OCI-M2 (cell line): ENCODE measurements at regions not wholly inside any gene's neighbourhood (a gene's known extent, or its start where the extent isn't known, plus 50 kb on each side); places are given as distances from the start of the nearest gene placed in this dataset.

Source experiments
- DNase-seq: peaks from one replicate; lab custom pipeline; 2025; ENCODE audit not compliant: unreplicated experiment; lab: John Stamatoyannopoulos, UW

DNA sequence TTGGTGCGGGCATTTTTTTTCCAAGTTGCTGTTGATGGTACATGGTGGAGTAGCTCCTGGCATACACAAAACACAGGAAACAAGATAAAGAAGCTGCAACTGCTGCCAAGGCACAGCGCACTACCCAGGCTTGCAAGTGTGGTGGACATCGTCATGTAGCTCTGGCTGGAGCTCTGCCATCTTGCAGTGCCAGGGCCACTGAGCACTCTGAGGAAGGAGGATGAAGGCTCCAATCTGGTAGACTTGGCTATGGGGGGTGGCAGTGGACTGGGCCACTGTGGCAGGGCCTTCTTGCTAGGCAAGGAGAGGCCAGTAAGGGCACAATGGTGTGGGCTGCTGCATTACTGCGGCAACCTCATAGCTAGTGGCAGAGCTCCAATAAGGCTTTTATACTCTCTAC, 263.5 kb downstream of the CENPW start:
- no peak for DNase-seq

DNA sequence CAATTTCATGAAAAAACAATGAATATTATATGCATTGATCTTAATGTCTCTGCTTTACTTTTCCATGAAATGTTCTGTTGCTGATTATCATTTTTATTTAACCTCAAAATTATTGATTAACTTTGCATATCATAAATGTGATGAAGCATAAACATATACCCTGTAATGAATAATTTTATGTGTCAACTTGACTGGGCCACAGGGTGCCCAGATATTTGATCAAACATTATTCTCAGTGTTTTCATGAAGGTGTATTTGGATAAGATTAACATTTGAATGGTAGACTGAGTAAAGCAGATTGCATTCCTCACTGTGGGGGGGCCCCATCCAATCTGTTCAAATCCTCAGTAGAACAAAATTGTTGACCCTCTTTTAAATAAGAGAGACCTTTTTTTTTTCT, 265.2 kb downstream of the CENPW start:
- DNase-seq = no peak

DNA sequence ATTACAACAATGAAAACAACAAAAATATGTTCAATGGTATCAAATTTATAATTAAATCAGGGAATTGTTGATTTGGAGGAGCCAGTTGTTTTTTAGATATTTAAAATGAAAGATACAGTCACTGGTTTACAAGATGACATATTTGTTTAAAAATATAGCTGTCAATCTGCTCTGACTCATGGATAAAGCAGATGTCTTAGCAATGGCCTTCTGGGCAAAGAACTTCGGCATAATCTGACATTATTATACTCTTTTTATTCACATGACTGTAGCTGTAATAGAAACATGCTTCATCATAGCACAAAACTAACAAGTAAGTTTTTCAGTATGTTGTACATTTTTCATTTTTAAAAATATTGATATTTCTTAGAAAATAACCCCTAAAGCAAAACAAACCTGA, 267.4 kb downstream of the CENPW start:
- DNase-seq = no peak

DNA sequence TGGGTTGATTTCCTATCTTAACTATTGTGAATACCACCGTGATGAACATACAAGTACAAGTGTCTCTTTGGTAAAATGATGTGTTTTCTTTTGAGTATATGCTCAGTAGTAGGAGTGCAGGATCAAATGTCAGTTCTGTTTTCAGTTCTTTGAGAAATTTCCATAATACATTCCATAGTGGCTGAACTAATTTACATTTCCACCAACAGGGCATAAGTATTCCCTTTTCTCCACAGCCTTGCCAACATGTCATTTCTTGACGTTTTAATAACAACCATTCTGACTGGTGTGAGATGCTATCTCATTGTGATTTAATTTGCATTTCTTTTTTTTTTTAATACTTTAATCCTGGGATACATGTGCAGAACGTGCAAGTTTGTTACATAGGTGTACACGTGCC, 268.8 kb downstream of the CENPW start:
- DNase-seq = no peak

DNA sequence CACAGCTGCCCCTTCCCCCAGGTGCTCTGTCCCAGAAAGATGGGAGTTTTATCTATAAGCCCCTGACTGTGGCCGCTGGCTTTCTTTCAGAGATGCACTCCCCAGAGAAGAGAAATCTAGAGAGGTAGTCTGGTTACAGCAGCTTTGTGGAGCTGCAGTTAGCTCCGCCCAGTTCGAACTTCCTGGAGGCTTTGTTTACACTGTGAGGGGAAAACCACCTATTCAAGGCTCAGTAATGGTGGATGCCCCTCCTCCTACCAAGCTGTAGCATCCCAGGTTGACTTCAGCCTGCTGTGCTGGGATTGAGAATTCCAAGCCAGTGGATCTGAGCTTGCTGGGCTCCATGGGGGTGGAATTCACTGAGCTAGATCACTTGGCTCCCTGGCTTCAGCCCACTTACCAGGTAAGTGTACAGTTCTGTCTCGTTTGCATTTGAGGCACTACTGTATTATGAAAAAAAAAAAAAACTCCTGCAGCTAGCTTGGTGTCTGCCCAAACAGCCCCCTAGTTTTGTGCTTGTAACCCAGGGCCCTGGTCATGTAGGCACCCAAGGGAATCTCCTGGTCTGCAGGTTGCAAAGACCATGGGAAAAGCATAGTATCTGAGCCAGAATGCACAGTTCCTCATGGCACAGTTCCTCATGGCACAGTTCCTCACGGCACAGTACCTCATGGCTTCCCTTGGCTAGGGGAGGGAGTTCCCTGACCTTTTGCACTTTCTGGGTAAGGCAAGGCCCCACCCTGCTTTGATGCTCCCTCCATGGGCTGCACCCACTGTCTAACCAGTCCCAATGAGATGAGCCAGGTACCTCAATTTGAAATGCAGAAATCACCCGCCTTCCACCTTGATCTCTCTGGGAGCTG, 275.0 kb downstream of the CENPW start:
- DNase-seq = no peak

DNA sequence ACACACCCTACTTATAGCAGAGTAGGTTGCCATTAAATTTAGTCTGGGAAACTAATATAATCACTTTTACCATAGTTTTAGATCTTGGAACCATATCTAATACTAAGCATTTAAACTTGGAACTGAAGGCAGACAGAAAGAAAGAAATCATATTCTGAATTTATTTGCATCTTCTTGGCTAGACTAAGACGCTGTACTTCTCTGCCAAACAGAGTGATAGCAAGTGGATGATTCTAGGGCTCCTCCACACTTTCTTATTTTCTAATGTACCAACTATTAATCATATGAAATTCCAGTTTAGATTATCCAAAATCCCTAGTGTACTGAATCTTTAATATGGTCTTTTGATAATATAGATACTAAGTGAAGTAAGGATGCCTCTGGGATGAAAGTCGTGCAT, 277.0 kb downstream of the CENPW start:
- DNase-seq = no peak

DNA sequence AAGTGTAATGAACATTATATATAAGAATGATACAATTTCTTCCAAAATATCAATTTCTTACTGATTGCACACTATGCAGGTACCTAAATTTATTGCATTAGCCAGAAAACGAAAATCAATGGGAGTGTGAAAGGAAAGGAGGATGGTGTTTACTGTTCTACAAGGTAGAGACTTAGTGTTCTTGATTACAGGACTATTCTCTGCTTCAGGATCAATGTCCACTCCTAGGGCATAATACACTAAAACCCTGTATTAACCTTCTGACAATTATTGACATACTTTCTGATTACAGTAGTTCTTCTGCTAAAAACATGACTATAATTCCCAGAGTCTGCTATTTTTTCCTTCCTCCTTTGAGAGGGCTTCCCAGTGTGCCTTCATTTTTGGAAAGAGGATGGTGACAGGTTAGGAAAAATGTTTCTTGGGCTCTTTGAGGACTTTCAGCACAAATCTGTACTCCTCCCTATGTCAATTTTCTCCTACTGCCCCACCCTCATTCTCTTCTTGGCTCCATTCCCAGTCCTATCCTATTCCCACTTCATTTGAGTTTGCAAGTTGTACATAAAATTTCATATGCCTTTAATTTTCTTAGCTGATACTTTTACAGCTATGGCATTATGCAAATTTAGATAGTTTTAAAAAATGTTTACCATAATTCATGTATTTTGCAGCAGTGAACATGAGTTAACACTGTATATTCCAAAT, 278.9 kb downstream of the CENPW start:
- no peak for DNase-seq

DNA sequence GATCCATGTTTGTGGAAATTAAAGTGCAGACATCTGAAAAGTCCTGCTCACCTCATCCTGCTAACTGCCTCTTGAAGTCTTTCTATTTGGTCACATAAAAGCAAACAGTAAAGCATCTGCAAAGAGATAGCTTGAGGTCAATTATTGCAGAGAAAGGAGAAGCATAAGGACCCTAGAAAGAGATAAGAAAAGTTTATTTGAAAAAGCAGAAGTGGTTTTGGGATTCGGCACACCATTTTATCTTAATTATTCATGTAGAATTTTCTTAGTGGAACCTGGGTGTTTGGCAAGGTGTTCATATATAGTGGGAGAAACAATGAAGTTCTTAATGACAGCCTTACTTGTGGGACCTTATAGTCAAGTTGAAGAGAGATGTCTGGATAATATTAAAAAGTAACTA, 280.8 kb downstream of the CENPW start:
- no peak for DNase-seq

DNA sequence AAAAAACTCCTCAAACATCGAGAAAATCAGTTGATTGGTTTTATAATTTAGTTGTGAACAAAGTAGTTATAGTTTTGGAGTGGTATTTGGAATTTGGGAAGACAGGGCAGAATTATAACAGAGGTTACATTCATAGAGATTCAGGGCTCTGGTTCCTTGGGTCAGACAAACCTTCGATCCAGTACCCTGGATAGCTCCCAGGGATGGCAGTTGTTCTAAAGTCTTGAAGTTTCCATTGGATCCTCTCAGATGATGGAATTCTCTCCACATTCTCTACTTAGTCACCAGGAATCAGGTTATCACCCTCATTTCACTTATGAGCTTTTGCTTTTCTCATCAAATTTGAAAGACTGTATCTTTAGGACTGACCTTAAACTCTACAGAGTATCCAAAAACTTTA, 285.1 kb downstream of the CENPW start:
- no peak for DNase-seq

DNA sequence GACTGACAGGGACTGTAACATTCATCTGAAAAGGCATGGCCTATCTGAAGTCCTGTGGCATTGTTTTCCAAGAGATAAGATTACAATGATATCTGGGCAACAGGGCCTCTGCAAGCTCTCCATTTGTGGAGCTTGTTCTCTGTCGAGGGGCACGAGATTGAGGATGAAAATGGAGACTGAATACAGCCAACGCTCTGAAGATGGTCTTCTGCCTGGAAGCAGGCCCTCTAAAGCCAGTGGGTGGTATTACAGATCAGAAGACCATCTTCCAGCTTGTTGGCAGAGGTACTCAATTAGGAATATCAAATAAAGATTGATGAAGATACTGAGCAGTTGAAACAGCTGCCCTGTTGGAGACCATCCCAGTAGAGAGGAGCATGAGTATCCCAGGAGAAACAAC, 288.2 kb downstream of the CENPW start:
- no peak for DNase-seq

DNA sequence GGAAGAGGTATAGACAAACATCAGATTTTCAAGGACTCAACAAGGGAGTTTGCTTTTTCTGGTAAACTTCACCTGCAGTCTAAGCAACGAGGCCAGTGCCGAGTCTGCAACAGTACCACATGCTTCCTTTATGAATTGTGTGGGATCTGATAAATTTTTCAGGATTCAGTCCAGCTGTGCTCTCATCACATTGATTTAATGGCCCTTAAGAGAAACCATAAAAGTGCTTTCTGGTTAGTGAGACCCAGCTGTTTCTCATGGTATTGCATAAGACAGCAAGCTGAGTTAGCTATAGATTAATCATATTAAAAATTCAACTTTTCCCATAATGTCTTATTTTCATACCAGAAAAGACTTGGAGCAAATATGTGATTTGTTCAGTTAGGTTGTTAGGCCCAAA, 291.4 kb downstream of the CENPW start:
- DNase-seq = no peak

DNA sequence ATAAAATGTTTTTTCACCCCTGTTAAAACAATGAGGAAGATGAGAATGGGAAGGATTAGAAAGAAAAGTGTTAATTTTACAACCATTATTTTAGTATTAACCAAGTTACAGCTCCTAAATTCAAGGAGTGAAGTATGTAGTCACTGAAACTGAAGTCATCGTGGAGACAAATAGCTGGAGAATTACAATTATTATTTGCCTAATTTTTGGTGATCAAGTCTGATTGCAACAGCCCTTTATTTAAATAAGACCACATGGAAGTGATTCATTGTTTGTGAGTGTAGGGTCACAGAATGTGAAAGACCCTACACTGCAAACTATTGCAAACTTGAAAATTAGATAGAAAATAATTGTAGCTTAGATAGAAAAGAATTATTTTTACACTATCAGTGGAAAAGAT, 292.4 kb downstream of the CENPW start:
- DNase-seq = no peak

DNA sequence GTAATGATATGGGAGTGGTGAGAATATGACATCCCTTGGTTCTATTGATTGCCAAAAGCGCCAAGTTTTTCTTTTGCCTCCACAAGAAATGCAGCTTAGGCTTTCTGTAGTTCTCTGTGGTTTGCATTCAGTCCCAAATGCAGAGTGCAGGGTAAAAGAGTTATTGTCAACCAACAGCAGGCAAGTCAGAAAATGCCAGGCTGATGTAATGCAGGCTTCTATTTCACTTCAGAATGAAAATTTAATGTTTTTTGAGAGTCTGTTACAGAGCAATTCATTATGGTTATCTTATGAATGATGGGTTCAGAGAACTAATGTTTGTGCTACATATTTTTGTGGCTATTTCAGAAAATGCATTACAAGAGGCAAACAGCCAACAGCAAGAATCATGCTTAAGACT, 293.5 kb downstream of the CENPW start:
- no peak for DNase-seq

DNA sequence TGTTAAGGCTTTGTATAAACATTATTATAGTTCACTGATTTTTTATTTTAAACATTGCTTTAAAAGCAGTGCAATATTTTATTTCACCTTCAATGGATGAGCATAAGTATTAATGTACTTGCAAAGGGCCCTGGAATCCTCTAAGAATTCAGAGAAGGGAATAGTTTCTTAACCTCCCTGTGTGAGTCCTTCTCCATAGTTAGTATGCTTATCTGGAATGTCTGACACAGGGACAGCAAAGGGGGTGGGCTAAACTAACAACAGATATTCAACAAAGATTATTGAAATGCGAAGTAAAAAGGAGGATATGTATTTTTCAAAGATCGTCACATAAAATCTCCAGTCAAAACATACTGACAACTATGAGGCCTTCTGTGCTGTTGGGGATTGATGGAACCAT, 300.4 kb downstream of the CENPW start:
- no peak for DNase-seq

DNA sequence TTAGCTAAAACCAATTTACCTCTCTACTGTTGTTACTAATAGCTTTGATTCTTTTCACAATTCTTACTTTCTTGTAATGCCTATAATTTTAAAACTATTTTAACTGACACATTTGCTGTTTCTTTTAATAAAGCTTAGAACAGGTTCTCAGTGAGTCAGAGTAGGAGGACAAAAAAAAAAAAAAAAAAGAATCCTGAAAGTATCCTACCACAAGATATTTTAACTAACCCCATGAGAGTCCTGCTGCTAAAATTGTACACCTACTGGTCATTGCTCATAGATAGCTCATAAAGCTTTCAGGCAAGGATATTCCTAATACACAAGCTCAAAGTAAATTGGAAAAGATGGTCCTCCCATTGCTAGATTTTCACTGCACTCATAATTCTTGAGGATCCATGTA, 301.0 kb downstream of the CENPW start:
- no peak for DNase-seq

DNA sequence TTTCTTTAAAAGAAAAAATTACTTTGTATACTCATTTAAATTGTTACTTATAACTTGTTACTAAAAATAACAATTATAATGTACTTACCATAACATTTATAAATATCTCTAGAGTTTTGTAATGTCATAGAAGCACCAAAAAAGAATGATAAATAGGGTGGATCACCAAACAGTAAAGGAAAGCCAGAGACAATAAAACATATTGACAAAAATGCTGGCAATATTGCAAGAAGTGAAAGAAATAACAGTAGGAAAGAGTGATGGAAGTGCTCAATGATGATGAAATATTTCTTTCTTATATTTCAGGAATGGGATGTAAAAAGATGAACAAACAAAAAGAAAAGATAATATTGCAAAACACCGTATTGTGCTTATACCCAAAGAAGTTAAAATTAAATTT, 301.7 kb downstream of the CENPW start:
- DNase-seq = no peak

DNA sequence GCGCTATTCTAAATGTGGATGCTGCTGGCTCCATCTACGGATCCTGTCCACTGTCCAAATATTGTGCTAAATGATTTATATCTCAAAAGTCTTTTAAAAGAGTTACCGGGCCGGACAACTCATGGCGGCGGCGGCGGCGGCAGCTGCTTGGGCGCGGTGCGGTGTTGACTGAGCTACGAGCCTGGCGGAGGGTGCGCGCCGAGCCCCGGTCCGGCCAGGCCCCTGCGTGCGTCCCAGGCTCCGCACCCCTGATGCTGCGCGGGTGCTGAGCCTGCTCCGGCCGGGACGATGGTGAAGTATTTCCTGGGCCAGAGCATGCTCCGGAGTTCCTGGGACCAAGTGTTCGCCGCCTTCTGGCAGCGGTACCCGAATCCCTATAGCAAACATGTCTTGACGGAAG, 303.4 kb downstream of the CENPW start:
- no peak for DNase-seq

DNA sequence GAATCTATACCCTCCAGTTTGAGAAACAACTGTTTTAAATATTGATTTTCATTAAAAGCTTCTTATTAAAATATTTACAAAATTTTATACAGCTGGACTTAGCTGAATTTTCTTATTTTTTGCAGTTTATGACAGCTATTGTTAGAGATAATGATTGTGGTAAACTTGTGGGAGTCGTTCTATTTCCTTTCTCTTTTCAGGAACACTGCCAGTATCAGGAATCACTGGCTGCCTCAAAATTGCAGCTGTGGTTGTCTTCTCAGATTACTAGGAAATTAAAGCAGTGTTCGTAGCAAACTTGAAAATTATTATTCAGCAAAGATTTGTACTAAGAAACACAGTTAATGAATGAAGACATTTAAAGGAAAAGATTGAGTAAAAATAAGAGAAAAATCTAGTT, 311.0 kb downstream of the CENPW start:
- no peak for DNase-seq

DNA sequence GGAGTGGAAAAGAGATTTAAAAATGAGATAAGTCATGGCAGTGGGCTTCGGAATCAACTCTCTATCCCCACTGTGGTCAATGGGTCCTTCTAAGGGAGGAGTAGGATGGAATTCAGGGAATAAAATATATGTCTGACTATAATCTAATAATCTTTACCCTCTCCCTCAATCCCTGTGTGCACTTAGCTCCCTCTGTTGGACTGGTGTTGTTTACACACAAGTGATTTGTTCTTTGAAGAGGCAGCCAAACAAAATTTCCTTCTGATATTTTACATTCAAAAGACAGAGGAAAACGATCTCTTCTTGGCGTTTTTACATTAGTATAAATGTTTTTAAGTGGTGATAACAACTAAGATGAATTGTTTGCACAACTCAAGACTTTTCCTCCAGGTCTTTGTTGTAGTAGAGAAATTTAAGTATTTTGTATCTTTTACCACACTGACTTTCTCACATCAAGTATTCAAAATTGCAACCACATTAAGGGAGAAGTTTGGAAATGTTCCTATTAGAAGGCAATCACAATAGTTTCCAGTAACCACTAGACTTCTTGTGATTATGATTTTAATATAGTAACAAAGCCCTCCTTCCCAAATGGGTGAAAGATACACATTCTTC, 317.8 kb downstream of the CENPW start:
- peak; percentile 3 for DNase-seq

DNA sequence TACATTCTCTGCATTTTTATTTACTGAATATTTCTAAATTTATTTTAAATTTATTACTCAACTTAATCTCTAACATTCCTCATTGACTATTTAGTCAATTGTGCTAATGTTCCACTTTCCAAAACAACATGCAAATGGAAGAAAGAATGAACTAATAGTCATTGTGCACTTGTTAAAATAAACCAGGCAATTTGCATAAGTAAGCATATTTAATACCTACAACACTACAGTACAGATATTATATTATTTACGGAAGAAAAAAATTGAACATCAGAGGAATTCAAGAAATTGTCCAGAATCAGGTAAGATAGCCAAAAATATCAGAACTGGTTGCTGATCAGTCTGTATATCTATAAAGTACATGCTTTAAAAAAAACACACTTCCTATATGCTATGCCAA, 320.5 kb downstream of the CENPW start:
- DNase-seq = no peak

DNA sequence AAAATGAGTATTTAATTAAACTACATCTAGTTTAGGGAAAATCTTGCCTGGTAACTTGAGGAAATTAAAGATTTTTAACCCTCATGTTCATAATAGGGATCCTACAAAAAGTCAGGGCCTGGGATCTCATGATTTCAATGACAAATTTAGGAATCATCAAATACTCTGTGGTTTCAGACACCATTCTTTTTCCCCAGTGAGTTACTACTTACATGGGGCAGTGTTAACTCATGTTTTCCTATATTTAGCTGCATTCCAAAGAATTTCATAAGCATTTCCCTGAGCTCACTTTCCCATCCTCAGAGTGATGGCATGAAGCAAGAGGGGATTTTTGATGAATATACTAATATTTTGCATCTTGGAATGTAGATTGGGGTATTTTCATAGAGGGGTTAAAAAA, 321.7 kb downstream of the CENPW start:
- DNase-seq = no peak

DNA sequence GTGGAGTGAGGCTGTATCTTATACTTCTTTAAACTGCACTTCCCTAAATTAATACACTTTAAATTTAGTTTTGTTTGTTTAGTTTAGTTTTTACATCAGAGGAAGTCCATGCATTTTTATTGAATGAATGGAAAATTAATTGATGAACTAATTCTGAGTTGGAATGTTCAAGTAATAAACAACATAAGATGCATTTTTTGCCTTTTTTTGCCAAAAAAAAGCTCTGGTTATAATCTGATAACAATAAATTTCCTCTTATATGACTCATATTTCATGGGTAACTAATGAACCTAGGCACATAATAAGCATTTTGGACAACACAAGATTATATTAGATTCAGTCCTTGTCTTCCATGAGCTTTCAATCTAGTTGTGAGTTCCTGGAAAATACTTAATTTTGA, 323.1 kb downstream of the CENPW start:
- no peak for DNase-seq
